T-helper 1 cell (primary cell): ENCODE measurements at regions not wholly inside any gene's neighbourhood (a gene's known extent, or its start where the extent isn't known, plus 50 kb on each side); places are given as distances from the start of the nearest gene placed in this dataset.
"Not testable (repeated sequence)": the region's sequence is repeated elsewhere in the genome, so short reads cannot be mapped to it uniquely, and the experiment has no call there.

Experiments
- DNase-seq, 5 donors: peaks; one replicate each; pipeline ENCODE4 v3.0.0-alpha.2; 2012 to 2020

DNA sequence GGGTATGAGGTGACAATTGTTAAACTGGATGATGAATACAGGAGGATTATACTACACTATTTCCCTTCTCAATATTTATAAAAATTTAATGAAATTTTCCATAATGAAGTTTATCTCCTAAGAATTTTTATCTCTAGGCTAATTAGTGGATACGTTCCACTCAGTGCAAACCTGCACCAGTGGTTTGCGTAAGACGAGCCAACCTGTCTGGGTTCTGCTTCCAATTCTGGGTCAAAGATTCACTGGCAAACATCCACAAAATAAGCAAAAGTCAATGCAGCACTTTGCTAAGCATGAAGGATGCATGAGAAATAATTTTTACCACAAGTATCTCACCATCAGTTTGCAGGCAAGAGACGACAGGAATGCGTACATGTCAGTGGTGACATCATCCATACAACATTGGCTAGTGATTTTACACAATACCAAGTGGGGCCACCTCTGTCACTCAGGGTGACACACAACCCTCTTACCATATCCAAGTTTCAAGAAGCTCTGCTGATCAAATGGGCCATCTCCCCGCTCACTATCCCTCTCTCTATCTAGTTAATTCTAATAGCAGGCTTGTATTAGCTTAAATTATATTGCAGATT, 51.7 kb downstream of the FAM50B start:
- DNase-seq: no peak

DNA sequence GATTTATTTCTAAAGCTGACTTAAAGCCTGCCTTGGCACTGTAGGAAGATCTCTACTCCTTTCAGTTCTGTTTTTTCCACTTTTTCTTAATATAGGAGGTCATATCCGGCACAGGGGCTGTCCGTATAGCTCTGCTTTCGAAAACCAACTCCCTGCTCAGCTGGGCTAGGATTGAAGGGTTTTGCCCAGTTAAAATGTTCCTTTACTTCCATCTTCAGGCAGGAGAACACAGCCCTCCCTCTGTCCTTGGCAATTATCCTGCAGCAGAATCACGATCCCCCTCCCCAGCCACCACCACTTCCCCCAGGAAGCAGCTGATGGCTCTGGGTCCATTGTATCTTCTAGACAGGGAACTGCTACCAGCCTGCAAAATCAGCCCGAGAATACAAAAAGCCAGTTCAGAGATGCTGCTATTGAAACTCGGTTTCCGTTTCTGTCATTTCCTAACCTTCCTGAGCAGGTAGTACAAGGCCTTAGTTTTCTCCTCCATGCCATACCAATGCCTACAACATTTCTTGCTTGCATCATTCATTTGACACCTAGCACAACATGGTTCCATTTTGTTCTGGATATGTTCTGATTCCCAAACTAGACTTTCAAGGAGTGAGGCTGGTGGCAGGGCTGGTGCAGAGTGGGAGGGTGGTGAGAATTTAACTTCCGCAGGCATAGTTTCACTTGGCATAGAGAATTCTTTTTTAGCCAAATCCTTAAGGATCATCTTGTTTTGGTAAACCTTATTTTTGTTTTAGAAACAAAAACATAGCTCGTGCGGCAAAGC, 53.9 kb downstream of the FAM50B start:
- DNase-seq: no peak

DNA sequence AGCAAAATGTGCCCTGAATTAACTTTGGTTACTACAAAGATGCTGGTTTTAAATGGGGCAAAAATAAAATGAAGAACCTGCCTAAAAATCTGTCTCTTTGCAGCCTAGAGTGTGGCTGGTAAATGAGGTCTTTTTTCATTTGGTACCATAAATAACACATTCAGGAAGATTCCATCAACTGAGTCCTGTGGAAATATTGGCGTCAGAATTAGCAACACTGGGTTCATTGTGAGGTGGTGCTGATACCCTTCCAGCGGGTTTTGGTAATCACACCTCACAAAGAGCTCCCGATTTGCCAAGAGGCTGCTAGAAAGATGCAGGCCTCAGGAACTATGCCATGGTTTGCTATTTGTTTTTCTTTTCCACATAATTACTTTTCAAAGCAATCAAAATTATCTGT, 55.3 kb downstream of the FAM50B start:
- DNase-seq: no peak

DNA sequence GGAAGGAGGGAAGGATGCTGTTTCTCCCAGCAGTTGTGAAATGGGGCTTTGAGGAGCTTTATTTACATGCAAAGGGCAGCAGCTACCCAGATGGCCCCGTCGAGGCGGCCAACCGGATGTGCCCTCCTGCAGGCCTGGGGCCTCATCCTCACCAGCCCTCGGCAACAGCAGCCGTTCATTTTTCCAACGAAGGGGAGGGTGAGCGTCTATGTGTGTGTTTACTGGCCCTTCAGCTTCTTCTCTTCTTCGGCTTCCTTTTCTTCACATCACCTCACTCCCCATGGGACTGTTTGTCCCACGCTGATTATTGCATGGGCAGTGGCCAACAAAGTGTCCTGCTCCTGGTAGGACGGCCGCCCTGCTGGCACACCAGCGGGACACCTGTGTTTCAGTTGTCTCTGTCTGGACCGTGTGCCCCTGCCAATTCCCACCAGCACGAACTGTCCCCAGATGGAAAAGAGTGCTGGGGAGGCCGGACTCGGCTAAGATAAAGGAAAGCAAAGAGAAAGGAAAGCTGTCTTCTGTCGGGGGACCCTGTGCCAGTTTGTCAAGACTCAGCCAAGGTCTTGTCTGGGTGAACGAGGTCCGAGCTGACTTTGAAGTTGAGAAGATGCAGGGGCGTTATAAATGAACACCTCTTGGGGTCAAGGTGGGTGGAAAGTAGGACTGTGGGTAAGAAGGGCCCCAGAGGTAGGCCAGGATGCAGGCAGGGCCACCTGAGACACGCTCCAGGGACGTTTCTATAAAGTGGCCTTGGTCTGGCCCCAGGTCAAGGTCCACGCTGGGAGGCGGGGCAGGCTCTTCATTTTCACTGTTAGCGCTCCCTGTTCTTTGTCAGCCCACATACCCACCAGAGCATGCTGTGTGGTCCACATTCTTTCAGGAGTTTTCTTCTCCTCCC, 57.0 kb downstream of the FAM50B start:
- DNase-seq: no peak

DNA sequence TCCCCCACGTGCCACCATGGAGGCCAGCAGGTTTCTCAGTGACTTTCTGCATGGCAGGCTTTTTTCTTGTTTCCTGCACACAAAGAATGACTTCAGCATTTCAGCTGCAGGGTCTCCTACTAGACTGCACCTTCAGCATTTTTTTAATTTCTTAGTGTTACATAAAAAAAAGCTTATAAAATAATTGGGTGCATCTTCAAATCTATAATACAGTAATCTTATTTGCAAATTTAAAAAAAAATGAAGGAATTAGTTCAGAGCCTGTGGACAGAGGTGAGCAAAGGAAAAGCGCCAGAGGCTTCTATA, 57.6 kb downstream of the FAM50B start:
- no peak for DNase-seq

DNA sequence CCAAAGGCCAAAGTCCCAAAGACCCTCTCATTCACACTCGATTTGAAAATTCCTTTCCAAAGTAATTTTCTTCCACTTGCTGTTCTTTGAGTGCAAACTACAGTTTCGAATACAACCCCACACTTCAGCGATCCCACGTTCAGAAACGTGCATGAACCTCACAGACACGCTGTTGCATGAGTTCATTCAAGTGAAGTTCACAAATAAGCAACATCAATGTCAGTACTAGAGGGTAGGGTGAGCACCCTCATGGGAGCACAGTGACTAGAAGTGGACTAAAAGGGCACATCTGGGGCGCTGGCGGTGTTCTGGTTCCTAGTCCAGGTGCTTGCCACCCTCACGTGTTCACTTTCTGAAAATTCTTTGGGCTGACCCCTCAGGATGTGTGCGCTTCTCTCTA, 59.0 kb downstream of the FAM50B start:
- no peak for DNase-seq

DNA sequence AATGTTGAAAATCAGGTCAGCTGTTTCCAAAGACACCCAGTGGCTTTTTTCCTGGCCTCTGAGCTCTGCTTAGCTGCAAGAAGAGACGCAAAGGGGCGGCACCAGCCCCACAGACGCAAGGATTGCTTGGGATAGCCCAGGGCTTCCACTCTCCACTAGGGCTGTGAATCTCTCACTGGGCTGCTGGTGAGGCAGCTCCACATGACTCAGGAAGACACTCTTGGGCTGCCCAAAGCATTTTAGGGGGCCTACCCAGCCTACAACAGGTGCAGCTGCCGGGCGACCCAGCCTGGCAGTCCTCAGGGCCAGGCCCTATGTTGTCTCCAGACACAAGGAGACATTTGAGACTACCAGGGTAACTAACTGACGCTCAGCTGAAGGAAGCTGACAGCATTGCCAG, 59.8 kb downstream of the FAM50B start:
- DNase-seq: no peak

DNA sequence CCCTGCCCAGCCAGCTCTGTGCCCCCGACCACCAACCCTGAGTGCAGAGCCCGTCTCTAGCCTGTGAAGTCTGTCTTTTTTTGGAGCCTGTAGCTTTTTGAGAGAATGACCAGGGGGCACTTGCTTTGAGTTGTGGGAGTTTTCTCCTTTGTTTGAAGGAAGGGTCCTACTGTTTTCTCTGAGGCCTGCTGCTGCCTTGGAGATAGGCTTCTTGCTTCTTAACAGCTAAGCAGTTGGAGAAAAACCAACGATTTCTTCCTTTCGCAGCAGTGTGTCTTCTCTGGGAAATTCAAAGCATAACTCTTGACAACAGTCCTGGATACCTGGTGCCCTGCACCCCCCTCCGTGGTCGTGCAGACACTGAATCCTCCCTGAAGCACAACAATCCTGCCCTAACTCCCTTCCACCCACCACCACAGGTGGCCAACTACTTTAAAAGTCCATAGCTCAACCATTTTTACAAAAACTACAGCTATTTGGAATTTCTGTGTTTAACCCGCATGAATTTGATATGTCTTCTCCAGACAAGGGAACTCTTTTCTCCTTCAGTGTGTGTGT, 61.0 kb downstream of the FAM50B start:
- no peak for DNase-seq

DNA sequence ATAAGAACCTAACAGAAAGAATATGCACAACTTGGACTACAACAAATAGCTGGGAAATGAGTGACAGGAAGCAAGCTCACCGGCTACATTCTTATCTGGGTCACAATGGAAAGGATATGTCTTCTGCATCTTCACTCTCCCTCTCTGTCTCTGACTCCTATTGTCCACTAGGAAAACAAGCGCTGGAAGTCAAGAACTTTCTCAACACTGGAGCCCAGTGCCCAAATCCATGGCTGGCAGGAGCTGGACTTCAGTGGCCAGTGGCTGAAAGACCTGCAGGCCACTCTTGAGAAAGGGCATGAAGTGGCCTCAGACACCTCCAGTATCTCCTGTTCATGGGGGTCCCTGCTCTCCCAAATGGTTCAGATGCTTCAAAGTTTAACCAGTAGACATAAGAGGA, 62.0 kb downstream of the FAM50B start:
- no peak for DNase-seq

DNA sequence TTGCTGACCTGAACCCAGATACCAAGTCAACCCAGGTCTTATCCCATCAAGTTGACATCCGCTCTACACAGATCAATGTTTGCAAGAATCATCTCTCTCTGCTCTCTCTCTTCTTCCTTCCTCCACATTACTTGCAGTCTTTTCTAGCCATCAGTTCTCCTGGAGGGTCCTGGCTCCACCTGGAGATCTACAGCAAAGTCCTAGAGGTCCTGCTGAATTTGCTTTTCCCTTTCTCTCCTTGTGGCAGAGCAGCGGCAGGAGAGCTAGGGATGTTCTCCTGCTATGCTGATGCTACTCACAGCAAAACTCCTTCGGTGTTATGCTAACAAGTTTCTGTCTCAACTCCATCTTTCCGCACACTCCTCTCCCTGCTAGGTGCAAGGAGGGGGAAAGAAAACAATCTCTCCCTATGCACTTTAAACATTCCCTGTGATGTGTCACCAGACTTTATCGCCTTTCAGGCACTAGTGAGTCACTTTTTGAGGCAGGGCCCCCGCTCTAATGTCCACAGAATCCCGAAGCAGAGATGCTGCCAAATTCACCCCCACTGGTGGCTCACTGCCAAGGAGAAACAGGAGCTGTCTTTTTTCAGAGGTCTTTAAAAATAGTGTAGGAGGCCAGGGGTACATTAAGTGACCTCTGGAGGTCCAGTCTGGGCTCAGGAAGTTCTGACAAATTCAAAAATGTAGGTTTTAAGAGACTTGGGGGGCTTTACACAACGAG, 62.6 kb downstream of the FAM50B start:
- DNase-seq: no peak

DNA sequence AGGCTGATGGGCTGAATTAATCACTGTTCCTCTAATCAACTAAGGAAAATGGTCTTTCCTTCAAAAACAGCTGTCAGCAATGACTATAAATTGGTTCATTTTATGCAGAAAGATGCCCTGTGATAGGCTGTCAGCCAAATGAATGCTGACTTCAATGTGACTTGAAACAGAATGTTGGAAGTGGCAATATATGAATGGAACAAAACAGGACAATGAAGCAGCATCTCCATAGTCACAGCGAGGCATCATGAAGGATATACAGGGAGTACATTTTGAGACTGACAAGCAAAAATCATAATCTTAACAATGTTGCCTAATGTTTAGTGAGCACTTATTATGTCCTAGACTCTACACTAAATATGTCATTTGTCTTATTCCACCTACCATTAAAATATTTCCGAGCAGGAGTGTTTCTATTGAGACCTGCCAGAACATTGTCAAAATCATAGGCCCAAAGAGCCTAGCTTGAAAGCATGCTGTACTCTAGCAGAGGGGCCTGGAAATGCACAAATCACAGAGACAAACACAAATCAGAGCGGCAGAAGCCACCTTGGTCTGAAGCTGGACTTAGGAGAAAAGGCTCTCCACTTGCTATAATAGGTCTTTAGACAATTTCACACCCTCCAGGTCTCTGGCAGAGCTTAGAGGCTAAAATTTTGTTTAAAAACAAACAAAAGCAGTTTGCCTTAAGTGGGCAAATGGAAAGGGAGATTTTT, 63.3 kb downstream of the FAM50B start:
- DNase-seq: no peak

DNA sequence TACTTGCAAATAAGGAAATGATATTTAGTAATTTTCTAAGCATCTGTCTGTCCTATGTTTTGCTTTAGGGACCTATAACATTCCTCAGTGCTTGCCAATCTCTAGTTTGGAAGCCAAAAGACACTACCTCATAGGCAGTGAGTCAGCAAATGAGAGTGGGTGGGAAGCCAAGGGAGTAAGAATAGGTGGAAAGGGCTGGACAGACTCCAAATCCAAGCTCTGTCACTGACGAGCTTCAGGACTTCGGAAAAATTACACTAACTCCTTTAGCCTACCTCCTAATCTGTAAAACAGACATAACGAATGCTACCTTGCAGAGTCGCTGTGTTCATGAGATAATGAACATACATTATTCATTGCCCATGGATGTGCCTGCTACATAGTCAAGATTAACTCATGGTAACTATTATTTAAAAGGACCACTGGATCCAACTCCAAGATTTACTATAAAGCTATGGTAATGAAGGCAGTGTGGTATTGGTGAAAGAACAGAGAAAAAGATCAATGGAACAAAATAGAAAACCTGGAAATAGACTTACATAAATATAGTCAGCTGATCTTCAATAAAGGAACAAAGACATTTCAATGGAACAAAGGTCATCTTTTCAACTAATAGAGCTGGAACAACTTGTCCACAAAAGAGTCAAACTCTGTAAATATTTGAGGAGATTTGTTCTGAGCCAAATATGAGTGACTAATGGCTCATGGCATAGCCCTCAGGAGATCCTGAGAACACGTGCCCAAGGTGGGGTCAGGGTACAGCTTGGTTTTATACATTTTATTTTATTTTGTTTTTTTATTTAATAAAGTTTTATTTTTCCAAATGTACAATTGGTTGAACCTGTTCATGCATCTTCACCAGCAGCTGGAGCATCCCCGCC, 64.1 kb downstream of the FAM50B start:
- no peak for DNase-seq

DNA sequence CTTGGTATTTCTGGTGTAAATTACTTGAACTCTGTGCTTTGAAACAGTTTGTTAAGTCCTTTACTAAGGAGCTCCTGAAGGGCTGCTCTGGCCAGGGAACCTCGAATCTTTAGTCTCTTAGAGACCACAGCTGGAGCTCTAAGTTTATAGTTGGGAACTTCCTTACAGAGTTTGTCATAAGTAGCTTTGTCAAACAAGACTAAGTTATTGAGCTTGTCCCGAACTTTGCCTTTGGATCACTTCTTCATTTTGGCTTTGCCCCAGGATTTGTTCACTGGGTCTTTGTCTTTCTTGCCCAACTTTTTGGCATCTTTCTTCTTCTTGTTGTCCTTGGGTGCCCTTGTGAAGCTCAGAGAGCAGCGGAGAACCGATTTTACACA, 64.8 kb downstream of the FAM50B start:
- DNase-seq: no peak

DNA sequence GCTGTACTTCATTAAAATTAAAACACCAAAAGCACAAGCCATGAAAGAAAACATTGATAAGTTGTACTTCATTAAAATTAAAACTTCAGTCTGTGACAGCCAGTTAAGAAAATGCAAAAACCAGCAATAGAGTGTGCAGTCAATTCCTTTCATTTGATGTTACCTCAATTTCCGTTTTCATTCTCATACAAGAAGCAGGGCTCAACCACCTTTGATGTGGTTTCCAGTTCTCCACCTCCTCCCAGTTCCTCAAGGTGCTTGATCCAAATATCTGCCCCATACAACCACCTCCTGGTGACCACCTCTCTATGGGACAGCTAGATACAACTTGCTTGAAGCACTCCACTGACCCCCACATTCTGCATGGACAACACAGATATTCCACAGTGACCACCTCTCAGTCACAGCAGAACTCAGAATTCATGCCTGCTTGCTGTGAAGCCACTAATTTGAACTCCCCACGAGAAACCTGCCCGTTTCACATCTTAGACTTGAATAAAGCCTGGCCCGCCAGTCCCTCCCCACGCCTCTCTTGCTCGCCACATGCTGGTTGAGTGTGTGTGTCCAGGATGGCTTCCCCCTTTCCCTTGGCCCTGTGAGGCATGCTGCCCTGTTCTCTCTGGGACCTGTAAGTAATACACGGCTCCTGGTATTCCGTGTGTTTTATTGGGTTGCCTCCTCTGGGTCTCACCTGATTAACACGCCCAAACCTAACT, 66.1 kb downstream of the FAM50B start:
- peak in 3 of 5 donors; percentile 7 to 75 (median 29) for DNase-seq

DNA sequence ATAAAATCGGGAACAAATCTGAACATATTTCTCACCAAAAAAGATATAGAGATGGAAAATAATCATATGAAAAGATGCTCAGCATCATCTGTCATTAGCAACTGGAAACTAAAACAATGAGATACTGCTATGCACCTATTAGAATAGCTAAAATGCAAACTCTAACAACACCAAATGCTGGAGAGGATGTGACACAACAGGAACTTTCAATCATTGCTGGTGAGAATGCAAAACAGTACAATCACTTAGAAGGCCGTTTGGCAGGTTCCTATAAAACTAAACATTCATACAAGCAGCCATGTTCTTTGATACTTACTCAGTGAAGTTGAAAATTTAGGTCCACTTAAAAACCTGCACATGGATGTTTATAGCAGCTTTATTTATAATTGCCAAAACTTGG, 67.0 kb downstream of the FAM50B start:
- DNase-seq: peak in 1 of 5 donors; percentile 27

DNA sequence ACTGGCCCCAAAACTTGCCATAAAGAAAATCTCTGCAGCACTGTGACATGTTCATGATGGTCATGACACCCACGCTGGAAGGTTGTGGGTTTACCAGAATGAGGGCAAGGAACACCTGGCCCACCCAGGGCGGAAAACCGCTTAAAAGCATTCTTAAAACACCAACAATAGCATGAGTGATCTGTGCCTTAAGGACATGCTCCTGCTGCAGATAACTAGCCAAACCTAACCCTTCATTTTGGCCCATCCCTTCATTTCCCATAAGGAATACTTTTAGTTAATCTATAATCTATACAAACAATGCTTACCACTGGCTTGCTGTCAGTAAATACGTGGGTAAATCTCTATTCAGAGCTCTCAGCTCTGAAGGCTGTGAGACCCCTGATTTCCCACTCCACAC, 67.6 kb downstream of the FAM50B start:
- not testable (repeated sequence) for DNase-seq

DNA sequence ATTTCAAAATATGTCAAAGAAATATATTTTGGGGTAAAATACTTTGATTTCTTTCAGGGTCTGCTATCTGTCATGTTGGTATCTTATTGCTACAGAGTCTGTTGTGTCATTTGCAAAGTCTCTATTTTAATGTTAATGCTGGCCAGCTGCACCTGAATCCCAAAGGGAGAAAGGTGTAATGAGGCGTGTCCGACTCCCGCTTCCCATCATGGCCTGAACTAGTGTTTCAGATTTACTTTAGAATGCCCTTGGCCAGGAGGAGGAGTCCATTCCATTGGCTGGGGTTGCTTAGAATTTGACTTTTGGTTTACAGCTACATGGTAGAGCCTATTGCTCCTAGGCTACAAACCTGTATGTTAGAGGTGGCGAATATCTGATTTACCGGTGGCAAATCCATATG, 69.3 kb downstream of the FAM50B start:
- DNase-seq: no peak

DNA sequence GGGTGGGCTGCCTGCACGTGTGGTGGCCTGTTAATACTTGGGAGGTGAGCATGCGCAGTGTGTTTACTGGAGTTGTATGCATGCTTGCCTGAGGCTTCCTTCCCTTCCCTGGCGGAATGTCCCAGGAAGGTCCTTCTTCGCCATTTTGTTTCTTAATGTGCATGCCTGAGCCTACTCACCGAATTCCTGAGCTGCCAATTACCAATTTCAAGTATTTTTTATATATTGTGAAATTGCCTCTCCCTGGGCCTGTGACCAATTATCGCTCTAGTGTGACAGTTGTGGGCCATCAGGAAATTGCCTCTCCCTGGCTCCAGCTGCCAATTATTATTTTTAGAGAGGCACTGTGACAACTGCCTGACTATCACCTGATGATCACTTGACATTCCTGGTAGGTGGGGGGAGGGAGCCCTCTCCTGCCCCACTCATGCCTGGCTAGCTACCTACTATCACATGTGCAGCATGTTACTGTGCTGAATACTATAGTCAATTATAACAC, 70.0 kb downstream of the FAM50B start:
- DNase-seq: no peak

DNA sequence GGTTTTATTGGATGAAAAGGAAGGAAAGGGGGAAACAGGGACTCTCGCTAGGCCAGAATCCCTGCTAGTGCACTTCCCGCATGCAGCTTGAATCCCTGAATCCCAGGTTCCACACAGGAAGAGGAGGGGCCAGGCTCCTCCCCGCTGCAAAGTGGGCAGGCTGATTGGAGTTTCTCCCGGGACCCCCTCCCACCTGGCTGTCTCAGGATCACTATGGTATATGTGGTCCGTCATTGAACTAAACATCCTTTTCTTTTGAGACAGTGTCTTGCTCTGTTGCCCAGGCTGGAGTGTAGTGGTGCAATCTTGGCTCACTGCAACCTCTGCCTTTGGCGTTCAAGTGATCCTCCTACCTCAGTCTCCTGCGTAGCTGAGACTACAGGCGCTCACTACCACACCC, 70.7 kb downstream of the FAM50B start:
- DNase-seq: no peak

DNA sequence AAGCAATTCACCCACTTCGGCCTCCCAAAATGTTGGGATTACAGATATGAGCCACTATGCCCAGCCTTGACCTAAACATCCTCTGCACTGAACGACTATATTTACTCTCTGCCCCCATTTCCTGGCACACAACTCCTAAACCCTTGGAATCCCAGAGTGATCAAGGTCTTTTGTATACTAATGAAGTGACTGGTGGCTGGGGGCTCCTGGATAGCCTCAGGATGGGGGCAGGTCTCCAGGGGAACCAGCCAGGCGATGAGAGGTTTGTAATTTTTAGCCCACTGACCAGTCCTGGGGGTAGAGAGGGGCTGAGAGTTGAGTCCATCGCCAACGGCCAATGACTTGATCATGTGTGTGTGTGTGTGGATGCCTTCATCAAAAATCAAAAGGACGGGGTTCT, 71.1 kb downstream of the FAM50B start:
- no peak for DNase-seq
